ENCODE measurements at regions not wholly inside any gene's neighbourhood (a gene's known extent, or its start where the extent isn't known, plus 50 kb on each side); places are given as distances from the start of the nearest gene placed in this dataset.
"Not testable (repeated sequence)": the region's sequence is repeated elsewhere in the genome, so short reads cannot be mapped to it uniquely, and the experiment has no call there.

DNA sequence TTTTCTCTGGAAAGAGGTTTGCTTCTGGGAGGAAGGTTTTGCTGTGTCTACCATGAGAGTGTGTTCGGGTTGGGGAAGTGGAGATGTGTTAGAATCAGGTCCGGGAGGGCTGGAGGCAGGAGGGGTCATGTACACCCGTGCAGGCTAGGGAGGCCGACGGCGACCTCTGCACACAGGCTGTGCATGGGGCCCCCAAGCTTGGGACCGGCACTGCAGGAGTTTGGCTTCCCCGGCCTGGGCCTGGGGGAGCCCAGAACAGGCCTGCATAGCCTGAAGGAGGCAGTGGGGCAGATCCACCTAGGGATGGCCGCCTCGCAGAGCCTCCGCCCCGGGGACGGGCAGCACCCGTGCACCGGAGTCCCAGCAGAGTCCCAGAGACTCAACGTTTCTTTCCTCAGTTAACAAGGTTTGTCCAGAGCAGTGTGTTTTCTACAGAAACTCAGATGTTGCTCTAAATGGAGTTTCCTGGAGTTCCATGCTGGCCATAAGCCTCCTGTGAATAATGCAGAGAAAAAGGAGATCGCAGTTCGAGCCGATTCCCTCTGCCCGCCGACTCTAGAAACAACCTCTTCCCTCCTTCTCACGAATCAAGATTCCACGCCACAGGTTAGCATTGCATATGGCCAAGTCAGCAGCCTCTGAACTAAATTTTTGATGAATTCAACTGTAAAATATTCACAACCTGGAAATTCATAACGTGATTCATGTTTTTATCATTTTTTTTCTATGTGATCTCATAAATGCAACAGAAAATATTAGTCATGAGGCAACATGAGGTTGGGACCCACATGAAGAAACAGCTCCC is 427.3 kb downstream of the BRD1 start:
- DNase-seq = no peak

DNA sequence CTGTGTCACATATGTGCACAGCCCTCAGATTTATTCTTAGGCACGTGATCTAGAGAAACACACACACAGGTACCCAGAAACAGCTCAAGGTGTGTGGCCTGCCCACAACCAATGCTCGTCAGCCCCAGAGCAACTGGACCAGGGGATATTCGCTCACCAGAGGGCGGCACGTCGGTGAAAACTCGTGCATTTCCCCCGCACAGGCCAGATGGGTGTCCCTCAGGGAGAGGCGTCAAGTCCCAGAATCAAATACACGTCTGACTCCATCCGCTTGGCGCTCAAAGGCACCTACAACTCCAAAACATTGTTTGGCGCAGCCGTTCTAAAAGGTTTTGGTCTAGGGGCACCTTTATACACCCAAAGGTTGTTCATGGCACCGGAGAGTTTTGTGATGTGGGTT is 429.0 kb downstream of the BRD1 start:
- DNase-seq = no peak

DNA sequence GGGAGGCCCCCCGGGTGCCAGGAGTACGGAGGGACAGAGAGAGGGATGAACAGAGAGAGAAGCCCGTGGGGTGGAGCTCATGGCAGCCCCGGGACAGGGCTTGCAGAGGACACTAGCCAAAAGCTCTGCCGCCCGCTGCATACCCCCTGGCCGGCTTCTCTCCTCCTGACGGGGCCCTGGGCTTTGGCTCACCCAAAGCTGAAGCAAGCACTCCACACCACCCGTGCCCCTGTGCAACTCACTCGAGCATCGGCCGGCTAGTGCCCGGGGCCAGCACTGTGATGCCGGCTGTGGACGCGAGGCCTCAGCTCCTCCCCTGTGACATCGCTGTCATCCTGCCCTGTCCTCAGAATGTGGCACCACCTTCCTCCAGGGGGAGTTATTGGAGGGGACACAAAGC is 429.6 kb downstream of the BRD1 start:
- no peak for DNase-seq

DNA sequence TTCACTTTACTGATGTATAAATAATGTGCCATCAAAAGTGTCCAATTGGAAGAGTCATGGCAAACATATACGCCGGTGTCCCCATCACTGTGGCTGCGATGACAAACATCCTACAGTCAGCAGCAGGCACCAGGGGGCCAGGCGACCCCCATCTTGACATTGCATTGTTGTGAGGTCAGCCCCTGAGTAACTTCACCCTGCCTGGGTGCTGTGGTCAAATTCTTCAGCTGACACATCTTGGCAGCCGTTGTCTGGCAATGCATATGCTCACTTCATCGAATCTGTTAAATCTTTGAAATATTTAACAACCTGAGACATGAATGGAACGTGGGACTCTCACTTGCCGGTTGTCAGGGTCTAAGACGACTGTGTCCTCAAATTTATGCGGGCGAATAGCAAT is 430.9 kb downstream of the BRD1 start:
- DNase-seq = no peak

DNA sequence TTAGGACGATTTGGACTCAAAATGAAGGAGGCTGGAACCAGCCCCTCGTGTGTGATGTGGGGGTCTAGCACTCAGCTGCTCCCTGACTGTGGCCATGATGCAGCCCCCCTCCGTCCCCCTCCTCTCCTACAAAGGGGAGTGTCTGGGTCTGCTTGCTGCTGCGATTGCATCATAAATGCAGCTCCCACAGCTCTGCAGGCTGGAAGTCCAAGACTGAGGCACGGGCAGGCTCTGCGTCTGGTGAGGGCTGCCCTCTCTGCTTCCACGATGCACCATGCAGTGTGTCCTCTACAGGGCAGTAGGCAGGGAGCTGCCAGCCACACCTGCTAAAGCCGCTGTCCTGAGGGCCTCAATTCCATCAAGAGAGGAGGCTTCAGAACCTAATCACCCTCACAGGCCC is 432.1 kb downstream of the BRD1 start:
- DNase-seq = no peak

DNA sequence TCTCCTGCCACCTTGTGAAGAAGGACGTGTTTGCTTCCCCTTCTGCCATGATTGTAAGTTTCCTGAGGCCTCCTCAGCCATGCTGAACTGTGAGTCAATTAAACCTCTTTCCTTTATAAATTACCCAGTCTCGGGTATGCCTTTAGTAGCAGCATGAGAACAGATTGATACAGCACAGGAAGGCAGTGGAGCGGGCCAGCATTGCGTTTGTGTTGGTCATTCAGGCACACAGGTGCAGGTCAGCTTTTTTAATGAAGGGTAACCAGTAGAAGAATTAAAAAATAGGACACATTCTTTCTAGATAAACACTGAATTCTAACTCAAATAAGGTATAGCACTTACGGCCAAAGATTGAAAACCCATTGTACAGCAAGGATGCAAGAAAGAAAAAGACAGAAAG is 432.6 kb downstream of the BRD1 start:
- not testable (repeated sequence) for DNase-seq

DNA sequence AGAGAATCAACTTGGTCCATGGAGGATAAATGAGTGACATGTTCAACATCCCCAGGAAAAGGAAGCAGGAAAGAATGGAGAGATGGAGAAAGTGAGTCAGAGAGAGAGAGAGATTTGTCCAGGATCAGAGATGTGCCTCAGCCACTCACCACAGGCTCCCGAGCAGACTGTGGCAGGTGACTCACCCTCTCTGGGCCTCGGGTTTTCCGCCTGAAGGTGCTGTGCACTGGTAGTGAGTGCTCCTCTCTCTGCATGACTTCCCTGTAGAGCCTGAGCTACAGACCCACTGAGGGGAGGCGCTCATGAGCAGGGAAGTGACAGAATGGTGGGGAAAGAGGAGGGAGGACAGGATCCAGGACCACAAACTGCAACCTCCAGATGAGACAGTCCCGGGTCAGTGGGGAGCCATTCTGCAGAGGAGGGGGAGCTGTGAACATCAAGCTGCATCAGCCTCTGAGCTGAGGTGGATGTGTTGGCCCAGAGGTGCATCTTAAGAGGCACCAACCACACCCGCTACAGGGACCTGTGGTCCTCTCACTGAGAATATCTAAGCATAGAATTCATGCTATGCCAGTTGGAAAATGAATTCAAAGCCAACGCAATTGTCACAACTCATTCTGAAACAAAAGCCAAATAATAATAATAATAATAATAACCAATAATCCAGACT is 433.4 kb downstream of the BRD1 start:
- no peak for DNase-seq

DNA sequence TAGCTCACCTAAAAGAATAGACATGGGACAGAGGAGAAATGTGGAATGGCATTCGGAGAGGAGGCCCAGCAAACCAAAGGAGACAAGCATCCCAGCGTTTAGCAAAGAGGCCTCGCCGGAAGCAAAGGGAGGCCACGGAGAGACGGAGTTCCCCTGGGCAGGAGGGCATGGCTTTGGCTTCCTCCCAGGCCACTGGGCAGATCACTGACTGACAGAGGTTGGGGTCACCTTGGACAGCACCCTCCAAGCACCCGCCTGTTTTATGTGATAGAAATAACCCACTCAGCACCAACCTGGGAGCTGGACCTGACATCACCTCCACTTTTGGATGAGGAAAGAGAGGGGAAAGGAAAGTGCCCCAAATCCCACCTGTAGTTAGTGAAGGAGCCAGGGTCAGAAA is 434.1 kb downstream of the BRD1 start:
- no peak for DNase-seq

DNA sequence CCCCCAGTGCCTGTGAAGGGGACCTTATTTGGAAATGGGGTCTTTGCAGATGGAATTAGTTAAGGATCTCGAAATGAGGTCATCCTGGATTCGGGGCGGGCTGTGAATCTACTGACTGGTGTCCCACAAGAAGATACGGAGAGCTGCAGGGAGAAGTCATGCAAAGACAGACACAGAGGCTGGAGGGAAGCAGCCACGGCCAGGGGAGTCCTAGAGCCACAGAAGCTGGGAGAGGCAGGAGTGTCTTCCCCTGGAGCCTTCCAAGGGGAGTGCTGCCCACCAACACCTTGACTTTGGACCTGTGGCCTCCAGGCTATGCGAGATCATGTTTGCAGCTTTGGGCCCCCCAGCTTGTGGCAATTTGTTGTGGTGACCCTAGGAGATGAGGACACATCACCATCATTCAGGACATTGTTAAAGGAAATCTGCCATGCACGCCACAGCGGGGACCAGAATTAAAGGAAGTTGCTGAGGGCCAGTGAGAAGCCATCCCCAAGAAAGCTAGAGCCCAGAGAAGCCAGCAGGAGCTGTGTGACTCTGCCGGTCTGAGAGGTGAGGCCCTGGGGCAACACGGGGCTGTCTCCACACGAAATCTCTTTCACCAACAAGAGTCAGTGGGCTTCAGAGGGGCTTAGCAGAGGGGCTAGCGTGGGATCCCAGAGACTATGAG is 434.7 kb downstream of the BRD1 start:
- no peak for DNase-seq

DNA sequence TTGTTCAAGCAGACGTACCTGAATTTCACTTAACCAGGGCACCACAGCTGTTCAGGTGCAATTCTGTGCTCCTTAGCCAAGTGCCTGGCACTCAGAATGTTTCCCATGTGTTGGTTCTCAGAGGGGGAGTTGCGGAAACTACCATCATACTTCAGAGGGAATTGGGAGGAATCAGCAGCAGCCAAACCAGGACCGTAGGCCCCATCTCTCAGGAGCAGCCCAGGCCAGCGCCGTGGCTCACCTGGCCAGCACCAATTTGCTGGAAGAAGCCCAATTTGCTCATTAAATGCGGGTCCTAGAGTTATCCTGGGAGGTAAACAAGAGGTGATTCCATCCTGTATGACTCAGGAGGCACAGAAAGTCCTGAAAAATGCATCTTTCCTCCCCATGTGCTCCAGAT is 435.4 kb downstream of the BRD1 start:
- DNase-seq = no peak

DNA sequence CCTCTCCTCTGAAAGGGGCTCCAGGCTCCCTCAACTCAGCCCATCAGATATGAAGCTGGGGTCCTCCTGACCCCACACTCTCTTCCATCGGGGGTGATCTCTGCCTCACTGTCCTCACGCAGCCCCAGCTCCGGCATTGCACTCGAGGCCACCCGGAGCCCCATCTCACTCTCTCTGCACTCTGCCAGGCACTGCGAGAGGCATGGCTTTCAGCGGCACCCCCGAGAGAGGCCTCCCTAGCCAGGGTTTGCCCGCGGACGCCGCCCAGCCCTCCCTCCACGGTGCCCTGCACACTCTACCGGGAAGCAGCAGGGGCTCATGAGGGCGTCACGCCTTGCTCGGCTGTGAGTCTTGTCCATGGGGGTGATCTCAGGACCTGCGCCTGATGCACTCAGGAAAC is 436.2 kb downstream of the BRD1 start:
- DNase-seq = no peak

DNA sequence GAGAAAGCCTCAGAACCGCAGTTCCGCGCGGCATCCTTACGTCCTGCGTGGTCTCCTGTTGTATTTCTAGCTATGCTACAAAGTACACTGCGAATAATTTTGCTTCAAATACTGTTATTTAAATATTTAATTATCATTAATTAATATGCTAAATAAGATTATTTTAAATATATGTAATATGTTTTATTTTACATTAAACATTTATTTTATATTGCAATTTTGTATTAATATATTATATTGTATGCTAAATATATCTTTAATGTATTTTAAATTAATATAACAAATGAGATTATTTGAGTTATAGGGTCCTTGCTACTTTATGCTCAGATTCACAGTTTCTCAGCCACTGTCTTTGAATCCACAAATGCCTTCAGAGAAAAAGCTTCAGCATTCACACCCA is 436.7 kb downstream of the BRD1 start:
- DNase-seq = no peak

DNA sequence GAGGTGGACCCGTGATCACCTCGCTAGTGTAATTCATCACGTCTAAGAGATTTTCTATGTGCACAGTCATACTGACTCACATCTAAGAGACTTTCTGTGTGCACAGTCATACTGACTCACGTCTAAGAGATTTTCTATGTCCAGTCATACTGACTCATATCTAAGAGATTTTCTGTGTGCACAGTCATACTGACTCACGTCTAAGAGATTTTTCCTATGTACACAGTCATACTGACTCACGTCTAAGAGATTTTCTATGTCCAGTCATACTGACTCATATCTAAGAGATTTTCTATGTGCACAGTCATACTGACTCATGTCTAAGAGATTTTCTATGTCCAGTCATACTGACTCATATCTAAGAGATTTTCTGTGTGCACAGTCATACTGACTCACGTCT is 443.8 kb downstream of the BRD1 start:
- DNase-seq = not testable (repeated sequence)

DNA sequence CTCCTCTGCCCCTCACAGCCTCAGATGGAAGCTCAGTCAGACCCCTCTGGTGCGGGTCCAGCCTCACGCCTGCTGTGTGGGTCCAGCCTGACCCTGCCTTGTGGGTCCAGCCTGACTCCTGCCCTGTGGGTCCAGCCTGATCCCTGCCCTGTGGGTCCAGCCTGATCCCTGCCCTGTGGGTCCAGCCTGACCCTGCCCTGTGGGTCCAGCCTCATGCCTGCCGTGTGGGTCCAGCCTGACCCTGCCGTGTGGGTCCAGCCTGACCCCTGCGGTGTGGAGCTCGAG is 445.3 kb downstream of the BRD1 start:
- DNase-seq = no peak

DNA sequence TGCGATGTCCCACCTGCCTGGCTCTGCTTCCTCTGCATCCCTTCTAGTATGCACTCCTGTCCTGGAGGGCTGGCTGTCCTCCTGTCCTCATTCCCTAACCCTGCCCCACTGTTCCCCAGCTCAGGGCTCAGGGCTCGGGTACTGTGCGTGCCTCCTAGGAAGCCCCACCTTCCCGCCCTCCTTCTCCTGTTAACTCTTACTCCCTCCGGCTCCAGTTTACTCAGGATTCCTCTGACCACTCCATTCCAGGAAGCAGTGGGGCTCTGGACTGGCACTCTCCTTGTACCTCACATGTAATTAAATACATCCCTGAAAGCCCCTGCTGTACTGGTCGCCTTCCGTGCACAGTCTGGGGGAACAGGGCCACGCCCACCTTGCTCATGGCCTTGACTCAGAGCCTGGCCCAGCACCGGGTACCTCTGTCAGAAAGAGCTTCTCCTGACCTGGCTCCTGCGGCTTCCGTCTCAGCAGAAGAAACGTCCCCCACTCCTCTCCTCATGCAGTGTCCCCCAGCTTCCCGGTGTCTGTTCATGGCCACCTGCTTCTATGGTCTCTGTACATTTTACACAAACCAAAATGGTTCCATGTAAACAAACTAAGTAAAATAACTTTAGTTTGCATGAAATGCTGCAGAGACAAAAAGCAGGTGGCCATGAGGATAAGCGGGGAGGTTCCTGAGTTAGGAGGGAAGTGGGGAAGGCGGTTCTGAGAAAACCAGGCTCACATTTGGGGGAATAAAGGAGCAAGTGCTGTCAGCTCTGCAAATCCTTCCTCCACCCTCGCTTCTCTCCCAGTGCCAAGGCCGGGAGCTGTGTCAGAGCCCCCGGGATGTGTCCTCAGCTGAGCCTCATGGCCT is 445.9 kb downstream of the BRD1 start:
- DNase-seq = no peak

DNA sequence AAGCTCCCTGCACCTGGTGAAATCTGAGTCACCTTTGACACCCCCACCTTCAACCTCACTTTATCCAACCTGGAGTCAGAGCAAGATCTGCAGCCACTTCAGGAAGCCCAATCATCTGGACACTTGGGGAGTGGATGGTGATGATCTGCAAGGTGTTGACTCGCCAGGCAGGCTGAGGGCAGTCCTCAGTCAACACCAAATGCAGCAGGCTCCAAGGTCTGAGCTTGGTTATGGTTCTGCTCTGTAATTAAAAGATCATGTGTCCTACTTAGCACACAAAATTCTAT is 446.9 kb downstream of the BRD1 start:
- DNase-seq = no peak

DNA sequence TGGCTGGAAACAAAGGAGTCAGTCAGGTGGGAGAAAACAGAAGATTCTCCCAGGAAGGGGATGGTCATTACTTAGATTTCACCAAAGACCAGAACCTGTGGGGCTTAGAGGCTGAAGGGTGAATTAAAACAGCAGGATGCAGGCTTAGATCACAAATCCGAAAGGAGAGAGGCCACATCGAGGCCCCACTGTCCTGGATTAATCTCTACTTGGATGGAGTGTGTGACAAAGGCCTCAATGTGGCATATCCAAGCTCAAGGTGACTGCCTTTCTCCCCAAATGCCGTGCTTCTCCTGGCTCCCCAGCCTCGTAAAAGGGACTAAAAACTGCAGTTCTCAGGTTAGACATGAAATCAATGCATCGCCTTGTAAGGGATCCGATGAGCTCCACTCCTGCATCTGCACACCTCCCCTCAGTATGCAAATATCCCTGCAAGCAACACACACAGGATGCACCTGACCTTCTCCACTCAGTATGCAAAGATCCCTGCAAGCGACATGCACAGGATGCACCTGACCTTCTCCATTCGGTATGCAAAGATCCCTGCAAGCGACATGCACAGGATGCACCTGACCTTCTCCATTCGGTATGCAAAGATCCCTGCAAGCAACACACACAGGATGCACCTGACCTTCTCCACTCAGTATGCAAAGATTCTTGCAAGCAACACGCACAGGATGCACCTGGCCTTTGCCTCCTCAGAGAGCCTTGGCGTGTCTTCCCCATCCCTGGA is 447.4 kb downstream of the BRD1 start:
- DNase-seq = no peak

DNA sequence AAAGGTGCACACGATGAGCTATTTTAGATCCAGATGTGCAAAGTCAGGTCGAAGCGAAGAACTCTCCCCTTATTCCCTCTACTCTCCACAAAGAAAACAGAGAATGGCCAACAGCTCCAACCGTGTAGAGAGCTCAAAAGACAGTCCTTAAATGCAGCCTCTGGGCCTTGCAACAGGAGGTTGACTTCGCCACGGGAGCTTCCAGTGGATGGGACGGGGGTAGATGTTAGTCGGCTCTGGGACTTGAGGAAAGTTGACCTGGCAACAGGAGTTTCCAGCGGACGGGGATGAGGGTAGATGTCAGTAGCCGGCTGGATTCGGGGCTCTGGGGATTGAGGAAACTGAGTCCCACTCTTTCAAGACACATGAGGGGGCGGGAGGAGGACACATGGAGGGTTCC is 450.4 kb downstream of the BRD1 start:
- no peak for DNase-seq

DNA sequence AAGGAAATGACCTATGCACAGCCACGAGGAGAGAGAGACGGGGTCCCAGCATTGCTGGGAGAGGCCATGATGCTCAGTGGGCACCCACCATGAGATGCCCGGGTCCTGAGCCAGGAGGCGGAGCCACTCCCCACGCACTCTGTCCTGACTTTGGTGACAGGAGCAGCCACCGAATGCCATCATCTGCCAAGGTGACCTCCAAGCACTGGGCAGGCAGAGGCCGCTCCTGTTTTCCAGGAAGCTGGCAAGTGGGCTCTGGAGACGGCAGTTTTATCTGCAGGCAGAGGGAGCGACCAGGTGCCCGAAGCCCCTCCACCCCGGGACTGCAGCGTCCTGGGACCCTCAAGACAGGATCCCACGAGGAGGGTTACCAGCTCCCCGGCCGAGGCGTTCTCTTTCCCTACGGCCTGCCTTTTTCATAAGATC is 453.9 kb downstream of the BRD1 start:
- DNase-seq = no peak

DNA sequence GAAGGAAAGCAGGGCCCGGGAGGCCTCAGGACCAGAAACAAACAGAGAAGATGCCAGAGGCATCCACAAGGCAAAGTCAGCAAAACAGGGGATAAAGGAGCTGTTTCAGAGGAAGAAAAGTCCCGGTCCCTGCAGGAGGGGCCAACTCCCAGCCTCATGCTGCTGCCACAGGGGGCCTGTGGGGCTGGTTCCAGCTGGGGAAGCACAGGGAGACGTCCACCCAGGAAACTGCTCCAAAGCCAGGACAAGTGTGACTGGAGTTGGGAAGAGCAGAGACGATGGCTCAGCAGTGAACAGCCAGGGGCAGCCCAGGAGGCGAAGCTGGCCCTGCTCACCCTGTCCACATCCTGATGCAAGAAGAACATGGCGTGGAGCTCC is 454.4 kb downstream of the BRD1 start:
- DNase-seq = no peak

DNA sequence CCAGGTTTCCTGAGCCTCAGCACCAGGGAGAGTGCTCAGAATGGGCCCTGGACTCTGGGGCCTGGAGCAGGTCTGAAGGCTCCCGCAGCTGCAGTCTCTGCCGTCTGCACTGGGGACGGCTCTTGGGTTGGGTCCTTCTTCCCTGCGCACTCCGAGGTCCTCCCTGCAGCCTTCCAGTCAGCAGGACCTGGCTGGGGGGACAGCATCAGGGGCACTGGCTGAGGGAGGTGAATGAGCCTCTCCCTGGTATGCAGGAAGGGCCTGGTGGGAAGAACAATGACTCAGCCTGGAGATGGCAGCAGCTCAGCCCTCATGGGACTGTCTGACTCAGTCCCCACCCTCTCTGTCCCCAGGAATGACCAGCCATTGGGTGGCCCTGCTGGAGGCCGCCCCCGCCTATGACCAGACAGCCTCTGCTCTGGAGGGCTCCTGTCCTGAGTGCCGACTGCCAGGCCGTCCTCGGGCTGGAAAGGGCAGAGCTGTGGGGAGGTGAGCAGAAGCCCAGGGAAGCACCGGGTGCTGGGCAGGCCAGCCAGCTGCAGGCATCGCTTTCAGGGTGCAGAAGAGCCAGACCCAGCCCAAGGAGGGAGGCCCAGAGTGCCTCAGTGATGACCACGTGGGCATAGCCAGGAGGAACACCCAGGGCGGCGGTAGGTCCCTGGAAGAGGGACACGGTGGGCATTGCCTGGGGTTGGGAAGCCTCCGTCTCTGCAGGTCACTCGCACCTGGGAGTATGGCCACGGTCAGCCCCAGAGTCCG is 455.0 kb downstream of the BRD1 start:
- no peak for DNase-seq

DNA sequence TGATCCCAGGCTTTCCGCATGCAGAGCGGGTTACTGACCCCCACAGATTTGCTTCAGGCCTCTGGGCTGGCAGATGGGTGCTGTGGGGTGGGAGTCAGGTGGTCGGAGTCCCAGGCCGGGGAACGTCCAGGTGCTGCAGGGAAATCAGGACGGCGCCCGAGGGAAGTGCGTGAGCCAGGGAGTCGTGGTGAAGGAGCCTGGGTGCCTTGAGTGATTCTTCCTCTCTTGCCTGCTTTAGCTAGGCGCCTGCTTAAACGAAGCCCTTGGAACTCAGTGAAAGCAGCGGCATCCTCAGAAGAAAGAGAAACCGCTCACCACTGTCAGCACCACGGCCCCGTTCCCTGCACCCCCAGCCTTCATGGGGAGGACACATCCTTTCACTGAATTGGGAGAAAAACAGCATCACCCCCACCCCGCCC is 455.6 kb downstream of the BRD1 start:
- no peak for DNase-seq
